Sigmoid colon (tissue), 6 donors: ENCODE measurements at regions not wholly inside any gene's neighbourhood (a gene's known extent, or its start where the extent isn't known, plus 50 kb on each side); places are given as distances from the start of the nearest gene placed in this dataset.

ENCODE experiments used
- DNase-seq: peaks from one replicate; pipeline ENCODE4 v3.0.0-alpha.2; 2019
- H3K27ac ChIP-seq, 4 donors: fragments of 200-600 bp; sonication (generic); one replicate each; pipeline ENCODE4 v1.5.1; 2016 to 2019; ENCODE audit warnings: mild to moderate bottlenecking in 1 of 4
- H3K27me3 ChIP-seq, 3 donors: fragments of 200-600 bp; sonication (generic); one replicate each; pipeline ENCODE4 v1.5.1; 2019; ENCODE audit warnings: mild to moderate bottlenecking in 1 of 3
- H3K36me3 ChIP-seq, 4 donors: fragments of 200-600 bp; sonication (generic); one replicate each; pipeline ENCODE4 v1.5.1; 2016 to 2019
- H3K4me1 ChIP-seq, 4 donors: fragments of 200-600 bp; sonication (generic); one replicate each; pipeline ENCODE4 v1.5.1; 2017 to 2019
- H3K4me3 ChIP-seq, 4 donors: fragments of 200-600 bp; sonication (generic); one replicate each; pipeline ENCODE4 v1.5.1; 2017 to 2019; ENCODE audit warnings: mild to moderate bottlenecking in 2 of 4, moderate library complexity in 1 of 4
- H3K9me3 ChIP-seq, 4 donors: fragments of 200-600 bp in 3 of 4; sonication (generic) in 3 of 4; one replicate each; pipeline versions ENCODE4 v1.5.1 to v1.6.1; 2013 to 2019
- EP300 ChIP-seq, 4 donors: sonication (generic); formaldehyde crosslinking; IDR thresholded peaks; one replicate each; pipeline ENCODE4 v1.6.1; 2017; ENCODE audit warnings: antibody characterized with exemption in 4 of 4
- POLR2A ChIP-seq, 2 donors: fragments of 450-650 bp; IDR thresholded peaks; one replicate each; pipeline ENCODE4 v1.6.1; 2016; ENCODE audit warnings: antibody characterized with exemption in 2 of 2, mild to moderate bottlenecking in 2 of 2, moderate library complexity in 2 of 2
- POLR2AphosphoS5 ChIP-seq, 4 donors: sonication (generic); formaldehyde crosslinking; IDR thresholded peaks; one replicate each; pipeline ENCODE4 v1.6.1; 2017; ENCODE audit warnings: antibody characterized with exemption in 4 of 4
- WGBS, 2 donors: extraction: QIAGEN DNeasy Blood & Tissue Kit; methylation state at CpG; one replicate each; pipeline ENCODE4 v1.1.7; 2013; 5-methylcytosine and 5-hydroxymethylcytosine counted together
- intact Hi-C: fragments of 100-400 bp; cut with DNase I; formaldehyde crosslinking; loops from one replicate; pipeline ENCODE4 v1.15.1; 2023
- TF ChIP-seq, protein P1 (sequence below), 4 experiments: fragments of 450-650 bp in 3 of 4; fragments of 200-600 bp in 1 of 4; IDR thresholded peaks; one replicate each; pipeline ENCODE4 v1.5.1; 2016 to 2019; ENCODE audit warnings: antibody characterized with exemption in 4 of 4, mild to moderate bottlenecking in 3 of 4, moderate library complexity in 2 of 4
- donor health status: healthy with polysubstance abuse.
- donor health status: healthy.

DNA sequence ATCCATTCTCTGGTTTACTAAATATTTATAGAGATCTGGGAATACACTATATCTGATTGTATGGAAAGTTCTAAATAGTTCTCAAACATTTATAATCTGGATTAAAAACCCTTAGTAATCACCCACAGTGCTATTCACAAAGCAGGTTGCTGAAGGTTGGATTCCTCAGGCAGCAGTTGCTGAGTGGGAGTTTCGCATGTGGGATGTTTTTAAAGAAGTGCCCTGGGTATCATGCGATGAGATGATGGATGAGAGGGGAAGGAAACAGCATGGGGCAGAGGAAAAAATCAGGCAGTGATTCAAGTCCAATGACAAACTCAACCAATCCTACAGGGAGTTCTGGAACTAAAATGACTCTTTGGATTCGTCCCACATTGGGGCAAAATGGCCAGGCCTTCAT, 85.3 kb upstream of the GALNT2 start:
- Histone ChIP-seq H3K9me3 (no peaks in the 10 kb centered on the region), H3K4me3 (no peak overlapping the region), H3K4me1 (no peaks in the 10 kb centered on the region), H3K27ac (no peak overlapping the region), H3K36me3 (no peaks in the 10 kb centered on the region), H3K27me3 (no peaks in the 10 kb centered on the region)
- intact Hi-C loops = no loop called here
- TF ChIP-seq, protein P1, sequence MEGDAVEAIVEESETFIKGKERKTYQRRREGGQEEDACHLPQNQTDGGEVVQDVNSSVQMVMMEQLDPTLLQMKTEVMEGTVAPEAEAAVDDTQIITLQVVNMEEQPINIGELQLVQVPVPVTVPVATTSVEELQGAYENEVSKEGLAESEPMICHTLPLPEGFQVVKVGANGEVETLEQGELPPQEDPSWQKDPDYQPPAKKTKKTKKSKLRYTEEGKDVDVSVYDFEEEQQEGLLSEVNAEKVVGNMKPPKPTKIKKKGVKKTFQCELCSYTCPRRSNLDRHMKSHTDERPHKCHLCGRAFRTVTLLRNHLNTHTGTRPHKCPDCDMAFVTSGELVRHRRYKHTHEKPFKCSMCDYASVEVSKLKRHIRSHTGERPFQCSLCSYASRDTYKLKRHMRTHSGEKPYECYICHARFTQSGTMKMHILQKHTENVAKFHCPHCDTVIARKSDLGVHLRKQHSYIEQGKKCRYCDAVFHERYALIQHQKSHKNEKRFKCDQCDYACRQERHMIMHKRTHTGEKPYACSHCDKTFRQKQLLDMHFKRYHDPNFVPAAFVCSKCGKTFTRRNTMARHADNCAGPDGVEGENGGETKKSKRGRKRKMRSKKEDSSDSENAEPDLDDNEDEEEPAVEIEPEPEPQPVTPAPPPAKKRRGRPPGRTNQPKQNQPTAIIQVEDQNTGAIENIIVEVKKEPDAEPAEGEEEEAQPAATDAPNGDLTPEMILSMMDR (IDR thresholded peaks at IDR 0.05) = no peak
- TF ChIP-seq POLR2AphosphoS5 (IDR thresholded peaks at IDR 0.05) = no peak
- TF ChIP-seq POLR2A (IDR thresholded peaks at IDR 0.05) = no peak
- no peak for TF ChIP-seq EP300 (IDR thresholded peaks at IDR 0.05)
- DNase-seq = no peak
- WGBS, 2 donors = 90 to 91% methylated on average over 3 of the region's 3 CpGs

DNA sequence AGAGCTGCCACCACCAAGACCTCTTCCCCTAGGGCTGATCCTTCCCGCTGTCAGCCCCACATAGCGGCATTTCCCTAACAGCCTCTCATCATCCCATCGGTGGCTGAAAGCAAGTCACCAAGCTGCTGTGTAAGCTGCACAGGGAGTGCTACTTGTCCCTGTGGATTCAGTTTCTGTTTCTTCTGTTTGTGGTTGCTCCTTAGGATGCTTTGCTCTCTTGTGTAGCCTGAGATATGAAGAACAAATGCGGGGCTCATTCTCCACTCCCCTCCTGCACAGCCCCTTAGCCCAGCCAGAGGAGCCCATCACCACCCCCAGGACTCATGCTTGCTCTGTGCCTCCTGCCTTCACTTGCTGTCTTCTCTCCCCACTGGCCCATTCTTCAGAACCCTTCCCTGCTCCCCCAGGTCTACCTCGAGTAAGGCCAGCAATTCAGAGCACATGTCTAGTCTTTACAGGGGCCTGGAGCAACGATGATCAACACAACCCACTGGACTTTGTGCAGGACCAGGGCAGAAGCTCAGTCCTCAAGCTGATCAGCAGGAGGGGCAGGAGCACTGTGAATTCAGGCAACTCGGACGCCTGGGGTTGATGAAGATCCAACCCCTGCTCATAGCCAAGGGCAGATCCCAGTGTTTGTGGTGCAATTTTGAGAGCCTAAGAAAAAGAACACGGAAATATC, 82.6 kb upstream of the GALNT2 start:
- no peaks in the 10 kb centered on the region for H3K36me3 ChIP-seq
- no peak for DNase-seq
- no peak overlapping the region for H3K27ac ChIP-seq
- TF ChIP-seq POLR2A (IDR thresholded peaks at IDR 0.05) = no peak
- TF ChIP-seq EP300 (IDR thresholded peaks at IDR 0.05) = no peak
- TF ChIP-seq POLR2AphosphoS5 (IDR thresholded peaks at IDR 0.05) = no peak
- TF ChIP-seq, protein P1 (IDR thresholded peaks at IDR 0.05) = no peak
- no peak overlapping the region for H3K4me3 ChIP-seq
- no peaks in the 10 kb centered on the region for H3K4me1 ChIP-seq
- H3K27me3 ChIP-seq = no peaks in the 10 kb centered on the region
- WGBS, 2 donors = 90 to 94% methylated on average over 9 of the region's 9 CpGs
- intact Hi-C loops = no loop called here
- no peaks in the 10 kb centered on the region for H3K9me3 ChIP-seq

- H3K9me3 ChIP-seq = no peaks in the 10 kb centered on the region
- no peaks in the 10 kb centered on the region for H3K27me3 ChIP-seq
- intact Hi-C loops = no loop called here
- TF ChIP-seq POLR2AphosphoS5 (IDR thresholded peaks at IDR 0.05) = no peak
- H3K4me1 ChIP-seq = no peaks in the 10 kb centered on the region
- H3K4me3 ChIP-seq = no peak overlapping the region
- no peaks in the 10 kb centered on the region for H3K36me3 ChIP-seq
- no peak overlapping the region for H3K27ac ChIP-seq
- DNase-seq = no peak
- WGBS, 2 donors = 75 to 88% methylated on average over 9 of the region's 9 CpGs
Measured at GRCh38 chr1:229984992-229985612, 81.9 kb upstream of the GALNT2 start.

DNA sequence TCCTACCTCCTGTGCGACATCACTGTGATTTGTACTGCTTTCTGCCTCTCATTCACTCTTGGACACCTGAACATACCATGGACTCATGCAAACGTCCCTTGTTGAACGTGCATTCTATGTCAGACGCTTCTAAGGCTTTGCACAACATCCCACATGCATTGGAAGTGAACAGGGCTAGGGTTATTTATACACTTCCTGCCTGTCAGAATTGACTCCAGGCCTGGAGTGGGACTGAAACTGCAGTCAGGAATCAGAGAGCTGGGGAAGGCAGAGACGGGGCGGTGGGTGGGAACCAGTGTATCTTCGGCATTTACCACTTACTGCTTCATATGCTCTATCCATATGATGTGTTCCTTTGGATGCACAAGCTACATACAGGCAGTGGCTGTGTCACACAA, 81.4 kb upstream of the GALNT2 start:
- intact Hi-C loops = no loop called here
- Histone ChIP-seq H3K4me1 (no peaks in the 10 kb centered on the region), H3K27me3 (no peaks in the 10 kb centered on the region), H3K4me3 (no peak overlapping the region), H3K36me3 (no peaks in the 10 kb centered on the region), H3K27ac (no peak overlapping the region), H3K9me3 (no peaks in the 10 kb centered on the region)
- TF ChIP-seq EP300 (IDR thresholded peaks at IDR 0.05) (no peak), POLR2AphosphoS5 (IDR thresholded peaks at IDR 0.05) (no peak), POLR2A (IDR thresholded peaks at IDR 0.05) (no peak)
- TF ChIP-seq, protein P1 (IDR thresholded peaks at IDR 0.05) = no peak
- no peak for DNase-seq
- WGBS, 2 donors = 75 to 83% methylated on average over 7 of the region's 7 CpGs

DNA sequence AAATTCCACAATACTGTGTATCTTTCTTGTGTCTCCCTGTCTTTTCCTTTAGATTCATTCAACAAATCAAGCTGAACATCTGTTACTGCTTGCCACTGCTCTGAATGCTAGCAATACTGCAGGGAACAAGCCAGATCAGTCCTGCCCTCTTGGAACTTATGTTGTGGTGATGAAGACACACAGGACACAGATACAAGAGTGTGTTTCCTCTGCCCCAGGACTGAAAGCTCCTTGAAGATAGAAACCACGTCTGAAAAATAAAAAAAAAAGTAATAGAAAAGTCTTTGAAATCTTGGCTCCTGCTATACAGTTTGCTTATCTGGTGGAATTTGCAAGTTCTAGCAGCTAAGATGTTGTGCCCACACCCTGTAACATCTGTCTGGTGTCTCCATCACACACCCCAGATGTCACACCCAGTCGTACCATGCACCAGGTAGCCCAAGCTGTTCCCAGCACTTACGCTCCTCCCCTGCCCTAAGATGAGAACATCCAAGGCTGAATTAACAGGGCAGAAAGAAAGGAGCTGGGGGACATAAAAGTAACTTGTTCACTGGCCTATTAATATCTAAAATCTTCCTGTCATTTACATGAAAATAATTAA, 80.2 kb upstream of the GALNT2 start:
- H3K4me3 ChIP-seq = no peak overlapping the region
- H3K27ac ChIP-seq = no peak overlapping the region
- WGBS, 2 donors = 47 to 53% methylated on average over 3 of the region's 3 CpGs
- TF ChIP-seq, protein P1 (IDR thresholded peaks at IDR 0.05) = no peak
- no peak for TF ChIP-seq POLR2A (IDR thresholded peaks at IDR 0.05)
- TF ChIP-seq POLR2AphosphoS5 (IDR thresholded peaks at IDR 0.05) = no peak
- TF ChIP-seq EP300 (IDR thresholded peaks at IDR 0.05) = no peak
- no peaks in the 10 kb centered on the region for H3K36me3 ChIP-seq
- H3K4me1 ChIP-seq = no peaks in the 10 kb centered on the region
- DNase-seq = no peak
- intact Hi-C loops = no loop called here
- H3K27me3 ChIP-seq = no peaks in the 10 kb centered on the region
- no peaks in the 10 kb centered on the region for H3K9me3 ChIP-seq
